K562 (cell line): ENCODE measurements at regions not wholly inside any gene's neighbourhood (a gene's known extent, or its start where the extent isn't known, plus 50 kb on each side); places are given as distances from the start of the nearest gene placed in this dataset.

Experiments
- ATAC-seq: fragments of 200-7000 bp; cut with Tn5 transposase; 3 replicates; pipeline ENCODE4 v1.9.1; 2020; ENCODE audit warnings: moderate library complexity
- BruUV-seq: library from RNA; stranded (reverse); fragments of 400-500 nt; replicated peaks from 2 replicates; lab custom pipeline; 2021; lab: Mats Ljungman, UMichigan
- CTCF ChIA-PET: fragments of 300-600 bp; formaldehyde crosslinking; extraction: SDS; loops from one replicate; lab custom pipeline; 2021; ENCODE audit warnings: low intra/inter-chr PET ratio; lab: Yijun Ruan, JAX
- POLR2A ChIA-PET: fragments of 300-600, 350-650 bp; sonication (Branson Sonifier 250); formaldehyde crosslinking; extraction: SDS; loops from one replicate; lab custom pipeline; 2021; ENCODE audit warnings: antibody characterized with exemption, inconsistent platforms; lab: Yijun Ruan, JAX
- DNase-seq, 4 experiments: peaks; one replicate each; pipeline versions ENCODE4 v3.0.0 to v3.0.0-alpha.2; 2011 to 2018; ENCODE audit warnings: low spot score in 3 of 4, mixed read lengths in 3 of 4; ENCODE audit errors: extremely low read depth in 1 of 4
- FAIRE-seq: peaks from 2 replicates; lab custom pipeline; 2011; peaks lifted over from hg19 to GRCh38; lab: Jason Lieb, UNC
- H2AFZ ChIP-seq: 2 replicates; pipeline ENCODE4 v1.6.0; 2011; ENCODE audit warnings: low read depth, low read length, control low read depth, inconsistent platforms
- H3K27ac ChIP-seq: fragments of 200-600 bp; 3 replicates; pipeline ENCODE4 v1.8.0; 2011; ENCODE audit warnings: low read depth, mild to moderate bottlenecking, control low read depth, inconsistent platforms, low read length, moderate library complexity, mixed read lengths; ENCODE audit errors: extremely low read depth
- H3K27me3 ChIP-seq, 2 experiments: fragments of 300-600 bp in 1 of 2; 2 replicates in 1 of 2; 3 replicates in 1 of 2; pipeline versions ENCODE4 v1.6.0 to v1.8.0; 2011; ENCODE audit warnings: inconsistent platforms in 2 of 2, low read length in 2 of 2, mild to moderate bottlenecking in 1 of 2, mixed read lengths in 1 of 2, moderate library complexity in 1 of 2; ENCODE audit not compliant: control insufficient read depth in 2 of 2, insufficient read depth in 2 of 2
- H3K36me3 ChIP-seq: fragments of 300-600 bp; 3 replicates; pipeline ENCODE4 v1.8.0; 2011; ENCODE audit warnings: mild to moderate bottlenecking, low read length, inconsistent platforms; ENCODE audit not compliant: control insufficient read depth, insufficient read depth
- H3K4me1 ChIP-seq, 2 experiments: fragments of 200-600 bp in 1 of 2; replicated peaks in 1 of 2; 2 replicates in 1 of 2; 3 replicates in 1 of 2; pipeline versions ENCODE4 v1.5.1 to v1.8.0; 2011; ENCODE audit warnings: inconsistent platforms in 2 of 2, low read length in 2 of 2, mild to moderate bottlenecking in 1 of 2, mixed read lengths in 1 of 2, moderate library complexity in 1 of 2; ENCODE audit not compliant: control insufficient read depth in 2 of 2, insufficient read depth in 2 of 2
- H3K4me2 ChIP-seq: 2 replicates; pipeline ENCODE4 v1.6.1; 2011; ENCODE audit warnings: low read length, control low read depth, inconsistent platforms, mixed read lengths; ENCODE audit not compliant: insufficient read depth
- H3K4me3 ChIP-seq: fragments of 200-600 bp; sonication (generic), shearing (Covaris generic); 2 replicates; pipeline ENCODE4 v1.5.1; 2016; ENCODE audit warnings: control low read depth, inconsistent platforms
- H3K79me2 ChIP-seq: fragments of 200-600 bp; 3 replicates; pipeline ENCODE4 v1.8.0; 2011; ENCODE audit warnings: low read length, inconsistent platforms; ENCODE audit not compliant: control insufficient read depth, insufficient read depth
- H3K9ac ChIP-seq, 2 experiments: 2 replicates each; pipeline versions ENCODE4 v1.6.0 to v1.6.1; 2011; ENCODE audit warnings: low read depth in 2 of 2, low read length in 2 of 2, control low read depth in 1 of 2, inconsistent platforms in 1 of 2, mild to moderate bottlenecking in 1 of 2, mixed read lengths in 1 of 2; ENCODE audit not compliant: insufficient read depth in 1 of 2
- H3K9me1 ChIP-seq: one replicate; pipeline ENCODE4 v1.6.0; 2011; ENCODE audit warnings: inconsistent platforms, mild to moderate bottlenecking, low read length, moderate library complexity; ENCODE audit not compliant: control insufficient read depth, insufficient read depth
- H3K9me3 ChIP-seq: replicated peaks from 2 replicates; pipeline ENCODE4 v1.5.1; 2011; ENCODE audit warnings: low read depth, low read length, inconsistent platforms; ENCODE audit not compliant: control insufficient read depth, insufficient read depth
- H4K20me1 ChIP-seq: replicated peaks from 2 replicates; pipeline ENCODE4 v1.6.1; 2011; ENCODE audit warnings: low read length, inconsistent platforms, mixed read lengths; ENCODE audit not compliant: control insufficient read depth, insufficient read depth
- CEBPB ChIP-seq: fragments of 450-650 bp; IDR thresholded peaks from 2 replicates; pipeline ENCODE4 v1.6.1; 2016; ENCODE audit warnings: missing genetic modification characterization, missing compliant biosample characterization
- CEBPG ChIP-seq, 3 experiments: fragments of 200-800 bp in 1 of 3; sonication (Bioruptor generic) in 1 of 3; sonication (generic) in 1 of 3; formaldehyde crosslinking in 1 of 3; IDR thresholded peaks in 2 of 3; conservative IDR thresholded peaks in 1 of 3; 2 replicates each; pipeline versions ENCODE4 v1.6.1 to v1.8.0; 2016 to 2022; ENCODE audit warnings: missing compliant biosample characterization in 2 of 3, missing genetic modification characterization in 2 of 3, mild to moderate bottlenecking in 1 of 3, missing genetic modification reagents in 1 of 3
- FOXK2 ChIP-seq, 2 experiments: fragments of 450-650 bp; IDR thresholded peaks in 1 of 2; conservative IDR thresholded peaks in 1 of 2; 2 replicates each; pipeline ENCODE4 v1.6.1; 2016; ENCODE audit warnings: low read depth in 2 of 2, mild to moderate bottlenecking in 1 of 2
- HMGXB4 ChIP-seq: sonication (generic); formaldehyde crosslinking; IDR thresholded peaks from 2 replicates; pipeline ENCODE4 v1.8.1; 2023; ENCODE audit warnings: mild to moderate bottlenecking, missing genetic modification reagents
- LEF1 ChIP-seq: fragments of 450-650 bp; IDR thresholded peaks from 2 replicates; pipeline ENCODE4 v1.6.1; 2016; ENCODE audit warnings: mild to moderate bottlenecking
- WGBS: fragments of 100-300 bp; shearing (Covaris generic); methylation state at CpG from one replicate; pipeline ENCODE4 v1.1.6; 2016; ENCODE audit warnings: low coverage, mixed read lengths; ENCODE audit not compliant: insufficient coverage; ENCODE audit errors: missing lambda C conversion rate; 5-methylcytosine and 5-hydroxymethylcytosine counted together
- in situ Hi-C: fragments of 300-500 bp; cut with MboI; formaldehyde crosslinking; loops from 4 replicates; pipeline ENCODE4 v1.15.0; 2018; ENCODE audit warnings: inconsistent platforms, mixed read lengths
- intact Hi-C: fragments of 100-400 bp; cut with micrococcal nuclease; formaldehyde crosslinking; loops from 2 replicates; pipeline ENCODE4 v1.14.2; 2022

GRCh38 chr6:85936916-85937315 lies 294.2 kb upstream of the SYNCRIP start:
- DNase-seq: no peak
- ATAC-seq: no peak
- no peaks in the 10 kb centered on the region for H3K79me2 ChIP-seq
- no peak overlapping the region for H3K4me3 ChIP-seq
- in situ Hi-C loops (no loop called here), intact Hi-C loops (no loop called here)
- no peak for FAIRE-seq
- H4K20me1 ChIP-seq: no peaks in the 10 kb centered on the region
- H3K9me3 ChIP-seq: no peaks in the 10 kb centered on the region
- H3K9ac ChIP-seq: no peak overlapping the region
- TF ChIP-seq CEBPB (tag) (peak; percentile 63), LEF1 (no peak), CEBPG (CRISPR knock-in tag; IDR thresholded peaks at IDR 0.05) (no peak), CEBPG (tag; conservative IDR thresholded peaks at IDR 0.05 in 1 of 2, IDR thresholded peaks at IDR 0.05 in 1 of 2) (peak in 1 of 2 experiments; percentile 76; a peak in 2 of 4 replicates), FOXK2 (conservative IDR thresholded peaks at IDR 0.05 in 1 of 2, IDR thresholded peaks at IDR 0.05 in 1 of 2; ENCODE audit: low read depth in 2 of 2) (no peak), HMGXB4 (CRISPR knock-in tag) (no peak)
- H3K9me1 ChIP-seq: no peaks in the 10 kb centered on the region
- H3K27ac ChIP-seq: no peak overlapping the region
- no peak overlapping the region for H2AFZ ChIP-seq
- H3K4me2 ChIP-seq: no peak overlapping the region
- POLR2A ChIA-PET: no interaction called here
- H3K36me3 ChIP-seq: no peaks in the 10 kb centered on the region
- H3K27me3 ChIP-seq: no peaks in the 10 kb centered on the region
- 11% methylated on average over 1 of the region's 1 CpG for WGBS
- CTCF ChIA-PET: no interaction called here
- H3K4me1 ChIP-seq: no peaks in the 10 kb centered on the region
- BruUV-seq: no TSS peak
